HG02678 (cell line): ENCODE measurements at regions not wholly inside any gene's neighbourhood (a gene's known extent, or its start where the extent isn't known, plus 50 kb on each side); places are given as distances from the start of the nearest gene placed in this dataset.
"Not testable (repeated sequence)": the region's sequence is repeated elsewhere in the genome, so short reads cannot be mapped to it uniquely, and the experiment has no call there.

Experiments used
- ATAC-seq: cut with Tn5 transposase; IDR thresholded peaks from one replicate; pipeline ENCODE4 v1.9.1; 2021; ENCODE audit warnings: mild to moderate bottlenecking, moderate library complexity; ENCODE audit not compliant: unreplicated experiment

- ATAC-seq, result not testable (repeated sequence)
Measured at GRCh38 chrY:17593748-17594147, 286.3 kb downstream of the CDY2B start.

- ATAC-seq, result peak; percentile 49
Measured at GRCh38 chrY:17579956-17580519, 300.0 kb downstream of the CDY2B start.

- peak; percentile 74 for ATAC-seq
Measured at GRCh38 chrY:17579131-17579955, 300.7 kb downstream of the CDY2B start.

- ATAC-seq, result not testable (repeated sequence)
Measured at GRCh38 chrY:17563114-17563513, 316.9 kb downstream of the CDY2B start.
